ENCODE measurements at regions not wholly inside any gene's neighbourhood (a gene's known extent, or its start where the extent isn't known, plus 50 kb on each side); places are given as distances from the start of the nearest gene placed in this dataset.

GRCh38 chr18:40296717-40297413, 1658.2 kb upstream of the PIK3C3 start:
- no peak for TF ChIP-seq MAX (IDR thresholded peaks at IDR 0.05; ENCODE audit: insufficient read depth, insufficient read length)
- TF ChIP-seq CTCF (IDR thresholded peaks at IDR 0.05; ENCODE audit: extremely low read depth in 1 of 2, insufficient read depth in 1 of 2, low read depth in 1 of 2, low read length in 2 of 2), result no peak
- no peak for TF ChIP-seq EZH2 (IDR thresholded peaks at IDR 0.05; ENCODE audit: borderline replicate concordance, low read depth, low read length, severe bottlenecking)
- TF ChIP-seq GATA2 (IDR thresholded peaks at IDR 0.05; ENCODE audit: insufficient read depth, insufficient read length, low read depth, low read length), result no peak
- TF ChIP-seq POLR2AphosphoS5 (IDR thresholded peaks at IDR 0.05; ENCODE audit: insufficient read depth, low read depth, low read length), result no peak
- TF ChIP-seq POLR2A (IDR thresholded peaks at IDR 0.05; ENCODE audit: low read depth, low read length), result no peak

All from endothelial cell of umbilical vein (primary cell).